ENCODE measurements at regions not wholly inside any gene's neighbourhood (a gene's known extent, or its start where the extent isn't known, plus 50 kb on each side); places are given as distances from the start of the nearest gene placed in this dataset.
A peak's percentile ranks its signal among the peaks of the same experiment; 100 is the strongest.
"Not testable (repeated sequence)": the region's sequence is repeated elsewhere in the genome, so short reads cannot be mapped to it uniquely, and the experiment has no call there.

DNA sequence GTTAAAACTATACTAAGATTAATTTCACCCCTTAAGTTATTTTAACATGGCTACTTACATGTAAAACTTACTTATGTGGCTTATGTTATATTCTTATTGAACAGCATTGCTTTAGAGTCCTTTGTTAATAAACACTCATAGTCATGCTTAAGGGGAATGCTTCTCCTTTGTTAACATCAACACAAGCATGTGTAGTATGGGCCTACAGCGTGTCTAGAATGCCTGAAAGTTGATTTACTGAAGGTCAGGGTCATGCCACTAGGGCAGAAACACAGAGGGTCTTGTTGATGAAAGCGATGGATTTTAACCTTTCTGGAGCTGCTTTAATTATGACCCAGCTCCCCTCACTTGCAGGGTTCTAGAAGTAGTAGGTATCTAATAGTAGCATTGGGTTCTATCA is 159.8 kb upstream of the DLX2 start:
- no peak for DNase-seq

DNA sequence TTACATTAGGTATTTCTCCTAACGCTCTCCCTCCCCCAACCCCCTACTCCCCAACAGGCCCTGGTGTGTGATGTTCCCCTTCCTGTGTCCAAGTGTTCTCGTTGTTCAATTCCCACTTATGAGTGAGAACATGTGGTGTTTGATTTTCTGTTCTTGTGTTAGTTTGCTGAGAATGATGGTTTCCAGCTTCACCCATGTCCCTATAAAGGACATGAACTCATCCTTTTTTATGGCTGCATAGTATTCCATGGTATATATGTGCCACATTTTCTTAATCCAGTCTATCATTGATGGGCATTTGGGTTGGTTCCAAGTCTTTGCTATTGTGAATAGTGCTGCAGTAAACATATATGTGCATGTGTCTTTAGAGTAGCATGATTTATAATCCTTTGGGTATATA is 162.1 kb upstream of the DLX2 start:
- DNase-seq: not testable (repeated sequence)

DNA sequence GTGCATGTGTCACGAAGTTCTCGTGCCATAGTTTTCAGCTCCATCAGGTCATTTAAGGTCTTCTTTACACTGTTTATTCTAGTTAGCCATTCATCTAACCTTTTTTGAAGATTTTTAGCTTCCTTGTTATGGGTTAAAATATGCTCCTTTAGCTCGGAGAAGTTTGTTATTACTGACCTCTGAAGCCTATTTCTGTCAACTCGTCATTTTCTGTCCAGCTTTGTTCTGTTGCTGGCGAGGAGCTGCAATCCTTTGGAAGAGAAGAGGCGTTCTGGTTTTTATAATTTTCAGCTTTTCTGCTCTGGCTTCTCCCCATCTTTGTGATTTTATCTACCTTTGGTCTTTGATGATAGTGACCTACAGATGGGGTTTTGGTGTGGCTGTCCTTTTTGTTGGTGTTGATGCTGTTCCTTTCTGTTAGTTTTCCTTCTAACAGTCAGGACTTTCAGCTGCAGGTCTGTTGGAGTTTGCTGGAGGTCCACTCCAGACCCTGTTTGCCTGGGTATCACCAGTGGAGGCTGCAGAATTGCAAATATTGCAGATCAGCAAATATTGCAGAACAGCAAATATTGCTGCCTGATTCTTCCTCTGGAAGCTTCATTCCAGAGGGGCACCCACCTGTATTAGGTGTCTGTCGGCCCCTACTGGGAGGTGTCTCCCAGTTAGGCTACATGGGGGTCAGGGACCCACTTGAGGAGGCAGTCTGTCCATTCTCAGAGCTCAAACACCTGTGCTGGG is 157.7 kb upstream of the ITGA6 start:
- not testable (repeated sequence) for DNase-seq

DNA sequence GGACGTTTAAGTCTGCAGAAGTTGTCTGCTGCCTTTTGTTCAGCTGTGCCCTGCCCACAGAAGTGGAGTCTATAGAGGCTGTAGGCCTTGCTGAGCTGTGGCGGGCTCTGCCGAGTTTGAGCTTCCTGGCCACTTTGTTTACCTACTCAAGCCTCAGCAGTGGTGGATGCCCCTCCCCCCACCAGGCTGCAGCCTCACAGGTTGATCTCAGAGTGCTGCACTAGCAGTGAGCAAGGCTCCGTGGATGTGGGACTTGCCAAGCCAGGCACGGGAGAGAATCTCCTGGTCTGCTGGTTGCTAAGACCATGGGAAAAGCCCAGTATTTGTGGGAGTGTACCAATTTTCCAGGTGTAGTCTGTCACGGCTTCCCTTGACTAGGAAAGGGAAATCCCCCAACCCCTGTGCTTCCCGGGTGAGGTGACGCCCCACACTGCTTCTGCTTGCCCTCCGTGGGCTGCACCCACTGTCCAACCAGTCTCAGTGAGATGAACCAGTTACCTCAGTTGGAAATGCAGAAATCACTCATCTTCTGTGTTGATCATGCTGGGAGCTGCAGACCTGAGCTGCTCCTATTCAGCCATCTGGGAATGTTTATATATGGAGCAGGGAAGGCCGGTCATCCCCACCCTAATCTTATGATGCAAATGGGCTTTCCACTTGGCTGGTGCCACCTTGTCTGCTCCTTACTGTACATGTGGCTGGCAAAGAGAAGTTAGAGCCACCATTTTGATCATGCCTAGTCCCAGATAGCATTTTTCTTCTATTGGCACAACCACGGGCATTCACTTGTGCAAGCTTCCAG is 156.9 kb upstream of the ITGA6 start:
- no peak for DNase-seq

DNA sequence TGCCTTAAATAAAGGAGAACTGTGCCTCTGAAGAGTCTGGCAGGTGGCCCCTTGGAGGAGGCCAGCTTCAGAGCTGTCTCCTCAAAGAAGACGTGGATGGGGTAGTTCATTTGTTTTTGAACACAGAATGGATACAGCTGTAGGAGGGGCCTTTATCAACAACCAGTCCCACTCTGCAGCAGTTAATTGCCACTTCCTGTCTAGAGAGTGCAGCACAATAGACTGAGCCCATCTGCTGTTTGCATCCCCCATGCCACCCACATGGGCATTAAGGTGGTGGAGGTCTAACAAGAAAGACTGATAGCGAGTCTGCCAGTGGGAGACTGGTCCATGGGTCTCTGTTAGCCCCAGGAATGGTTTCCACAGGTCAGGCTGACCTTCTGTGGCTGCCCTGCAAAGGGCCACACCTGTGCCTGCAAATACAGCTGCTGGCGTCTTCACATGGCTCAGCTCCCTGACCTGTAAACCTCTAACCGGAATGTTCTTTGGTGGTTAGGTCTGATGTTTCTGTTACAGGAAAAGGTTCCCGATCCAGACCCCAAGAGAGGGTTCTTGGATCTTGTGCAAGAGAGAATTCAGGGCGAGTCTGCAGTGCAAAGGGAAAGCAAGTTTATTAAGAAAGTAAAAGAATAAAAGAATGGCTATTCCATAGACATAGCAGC is 153.3 kb upstream of the ITGA6 start:
- DNase-seq: no peak

DNA sequence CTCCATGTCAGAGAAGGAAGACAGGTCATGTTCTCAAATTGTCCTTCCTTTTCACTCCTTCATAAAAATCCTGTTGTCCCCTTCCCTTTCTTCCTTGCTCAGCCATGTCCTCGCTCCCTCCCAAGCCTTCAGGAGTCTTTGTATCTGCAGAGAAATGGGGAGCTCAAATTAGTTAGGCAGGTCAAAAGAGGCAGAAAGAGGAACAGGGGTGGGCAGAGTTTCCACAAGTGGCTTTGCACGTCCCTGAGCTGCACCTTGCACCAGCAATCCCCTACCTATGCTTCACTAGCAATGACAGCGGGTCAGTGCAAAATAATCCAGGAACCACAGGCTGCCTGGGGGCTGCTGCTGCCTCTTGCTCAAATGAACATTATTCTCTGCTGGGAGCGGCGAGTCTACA is 152.1 kb upstream of the ITGA6 start:
- DNase-seq: no peak

DNA sequence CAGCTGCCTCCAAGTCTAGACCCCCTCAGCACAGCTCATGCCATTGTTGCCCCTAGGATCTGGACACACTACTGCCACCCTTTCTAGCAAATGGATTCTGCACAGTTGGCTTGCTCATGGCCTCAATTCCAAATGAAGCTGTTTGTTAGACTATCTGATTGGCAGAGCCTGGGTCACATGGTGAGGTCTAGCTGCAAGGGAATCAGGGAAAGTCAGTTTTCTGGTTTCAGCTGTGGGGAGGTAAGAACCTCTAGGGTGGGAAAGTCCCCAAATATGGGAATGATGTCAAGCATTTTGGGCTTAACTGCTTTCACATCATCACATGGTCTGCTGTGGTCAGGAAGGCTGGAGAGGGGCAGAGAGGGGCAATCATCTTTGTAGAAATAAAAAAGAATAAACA is 150.4 kb upstream of the ITGA6 start:
- DNase-seq: no peak

DNA sequence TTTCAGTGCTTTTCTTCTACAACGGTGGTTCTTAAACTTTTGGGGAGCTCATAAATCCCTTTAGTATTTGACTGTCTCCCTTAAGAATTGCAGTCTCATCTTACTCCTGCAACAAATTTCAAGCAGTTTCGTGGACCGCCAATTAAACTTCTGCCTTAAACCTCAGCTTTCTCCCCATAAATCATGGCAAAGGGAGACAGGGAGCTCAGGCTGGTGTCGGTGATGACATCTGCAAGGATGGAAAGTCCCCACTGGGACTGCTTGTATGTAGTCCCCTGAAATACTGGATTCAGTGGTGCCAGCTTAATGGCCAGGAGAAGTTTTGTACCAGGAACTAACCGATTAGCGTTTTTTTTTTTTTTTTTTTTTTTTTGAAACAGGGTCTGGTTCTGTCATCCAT is 148.7 kb upstream of the ITGA6 start:
- DNase-seq: no peak

DNA sequence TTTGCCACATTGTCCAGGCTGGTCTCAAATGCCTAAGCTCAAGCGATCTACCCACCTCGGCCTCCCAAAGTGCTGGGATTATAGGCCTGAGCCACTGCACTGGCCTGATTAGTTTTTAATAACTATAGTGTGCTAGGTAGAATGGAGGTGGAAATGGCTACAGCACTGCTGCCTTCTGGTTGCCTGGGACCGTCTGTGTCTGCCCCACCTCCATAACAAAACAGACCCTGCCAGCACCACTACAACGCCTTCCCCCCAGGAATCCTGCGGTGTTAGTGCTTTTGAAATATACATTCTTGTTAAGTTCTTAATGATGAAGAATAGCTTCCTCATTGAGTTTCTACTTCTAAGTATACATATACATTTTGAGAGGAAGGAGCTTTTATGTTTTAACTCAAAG is 148.2 kb upstream of the ITGA6 start:
- no peak for DNase-seq

DNA sequence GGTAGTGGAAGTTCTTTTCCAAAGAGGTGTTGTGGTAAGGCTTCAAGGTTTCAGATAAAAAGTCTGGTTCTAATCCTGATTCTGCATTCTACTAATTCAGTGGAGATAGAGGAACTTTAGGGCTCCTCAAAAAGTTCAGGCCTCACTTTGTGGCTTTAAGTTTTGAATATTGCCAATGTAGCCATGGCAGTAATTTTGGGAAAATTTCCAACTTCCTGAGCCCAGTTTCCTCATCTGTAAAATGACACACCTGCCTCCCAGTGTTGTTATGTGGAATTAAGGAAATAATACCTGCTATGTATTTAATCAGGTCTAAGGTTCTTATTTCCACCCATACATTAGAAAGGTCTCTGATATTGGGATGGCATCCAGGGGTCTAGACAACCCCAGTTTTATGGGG is 147.6 kb upstream of the ITGA6 start:
- no peak for DNase-seq

DNA sequence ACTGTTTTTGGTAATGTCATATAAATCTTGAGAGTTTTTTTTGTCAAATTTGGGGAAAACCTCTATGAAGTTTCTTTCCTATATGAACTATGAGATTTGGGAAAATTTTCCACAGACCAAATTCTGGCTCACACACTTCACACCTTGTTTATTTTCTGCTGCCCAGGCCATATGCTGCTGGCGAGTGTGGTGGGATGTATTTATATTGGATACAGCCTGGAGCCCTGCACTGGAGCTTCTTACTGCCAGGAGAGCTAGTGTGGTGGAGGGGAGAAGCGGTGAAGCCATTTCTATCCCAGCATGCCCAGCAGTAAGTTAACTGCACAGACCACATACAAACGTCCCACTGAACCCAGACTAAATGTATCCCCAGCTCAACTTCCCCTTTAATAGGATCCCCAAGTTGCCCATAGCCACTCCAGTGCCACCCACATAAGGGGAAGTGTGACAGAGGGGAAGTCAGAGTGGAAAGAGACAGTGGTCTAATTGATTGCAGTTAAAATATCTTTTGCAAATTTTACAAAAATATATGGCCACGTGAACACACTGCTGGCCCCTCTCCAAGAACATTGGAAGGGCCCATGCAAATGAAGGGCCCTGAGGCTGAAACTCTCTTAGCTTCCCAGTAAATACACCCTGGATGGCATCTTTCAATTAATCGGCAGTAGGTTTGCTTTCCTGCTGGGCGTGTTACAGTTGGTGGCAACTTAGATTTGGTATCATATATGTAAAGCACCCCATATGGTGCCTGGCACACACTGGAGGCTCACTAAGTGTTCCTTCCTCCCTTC is 146.6 kb upstream of the ITGA6 start:
- DNase-seq: no peak

DNA sequence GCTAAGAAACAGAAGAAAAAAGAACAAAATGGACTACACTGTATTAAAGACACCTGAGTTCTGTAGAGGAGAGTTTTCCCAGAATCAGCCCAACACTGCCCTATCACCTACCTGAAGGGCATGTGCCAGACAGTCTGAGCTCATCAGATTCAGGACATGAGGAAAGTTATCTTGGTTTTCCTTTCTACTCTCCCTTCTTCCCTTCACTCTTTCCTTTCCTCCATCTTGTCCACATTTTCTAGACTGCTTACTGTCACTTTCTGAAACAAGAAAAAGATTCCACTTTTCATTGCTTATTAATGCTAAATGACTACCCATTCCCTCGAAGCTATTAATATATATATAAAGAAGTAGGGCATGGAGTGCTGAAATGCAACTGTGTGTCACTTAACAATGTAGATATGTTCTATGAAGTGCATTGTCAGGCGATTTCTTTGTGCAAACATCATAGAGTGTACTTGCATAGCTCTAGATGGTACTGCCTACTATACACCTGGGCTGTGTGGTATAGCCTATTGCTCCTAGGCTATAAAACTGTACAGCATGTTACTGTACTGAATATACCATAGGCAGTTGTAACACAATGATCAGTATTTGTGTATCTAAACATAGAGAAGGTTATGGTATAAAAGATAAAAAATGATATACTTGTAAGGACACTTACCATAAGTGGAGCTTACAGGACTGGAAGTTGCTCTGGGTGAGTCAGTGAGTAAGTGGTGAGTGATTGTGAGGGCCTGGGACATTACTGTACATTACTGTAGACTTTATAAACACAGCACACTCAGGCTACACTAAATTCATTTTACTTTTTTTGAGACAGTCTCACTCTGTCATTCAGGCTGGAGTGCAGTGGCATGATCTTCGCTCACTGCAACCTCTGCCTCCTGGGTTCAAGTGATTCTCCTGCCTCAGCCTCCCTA is 145.5 kb upstream of the ITGA6 start:
- DNase-seq: no peak

DNA sequence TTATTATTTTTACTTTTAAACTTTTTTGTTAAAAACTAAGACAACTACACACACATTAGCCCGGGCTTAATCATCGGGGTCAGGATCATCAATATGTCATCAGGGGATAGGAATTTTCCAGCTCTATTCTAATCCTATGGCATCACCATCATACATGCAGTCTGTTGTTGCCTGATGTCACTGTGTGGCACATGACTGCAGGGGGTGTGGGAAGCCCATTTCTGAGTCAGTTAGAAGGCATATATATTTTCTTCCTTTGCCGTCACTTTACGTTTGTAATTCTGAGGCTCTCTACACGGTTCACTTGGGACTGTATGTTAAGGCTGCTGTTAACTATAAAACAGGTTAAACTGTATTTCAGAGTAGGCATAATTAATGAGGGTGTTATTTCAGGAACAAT is 144.4 kb upstream of the ITGA6 start:
- DNase-seq: no peak

DNA sequence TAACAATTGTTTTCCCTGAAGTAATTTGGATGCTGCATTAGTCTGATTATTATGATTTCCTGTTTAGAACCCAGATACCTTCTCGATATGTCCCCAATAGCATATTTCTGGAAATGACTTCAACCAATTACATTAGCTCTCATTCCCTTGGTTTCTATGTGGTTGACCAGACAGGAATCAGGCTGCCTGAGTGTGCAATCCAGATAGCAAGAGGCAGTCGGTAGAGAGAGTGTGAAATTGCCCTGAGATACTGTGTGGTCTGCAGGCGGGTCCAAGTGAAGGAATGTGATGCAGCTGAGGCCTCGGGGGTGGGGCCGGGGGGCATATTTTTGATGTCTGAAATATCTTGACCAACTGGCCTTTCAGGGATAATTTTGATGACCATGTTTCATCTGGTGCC is 143.9 kb upstream of the ITGA6 start:
- no peak for DNase-seq

DNA sequence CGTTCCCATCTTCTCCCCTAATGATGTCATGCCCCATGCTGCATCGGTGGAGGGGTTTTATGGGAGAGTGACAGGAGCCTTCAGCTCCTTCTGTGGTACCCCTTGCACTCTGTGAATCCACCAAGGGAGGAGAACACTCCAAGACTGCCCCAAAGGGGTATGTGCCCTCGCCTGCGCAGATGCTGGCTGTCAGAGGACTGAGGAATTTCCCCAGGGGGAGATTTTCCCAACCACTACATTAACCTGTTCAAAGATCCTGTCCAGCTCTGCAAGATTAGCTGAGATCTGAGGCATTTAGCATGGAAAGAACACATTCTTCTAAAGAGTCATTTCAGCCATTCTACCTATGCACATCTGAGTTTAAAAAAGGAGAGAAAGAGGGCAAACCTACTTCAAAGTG is 143.2 kb upstream of the ITGA6 start:
- no peak for DNase-seq

DNA sequence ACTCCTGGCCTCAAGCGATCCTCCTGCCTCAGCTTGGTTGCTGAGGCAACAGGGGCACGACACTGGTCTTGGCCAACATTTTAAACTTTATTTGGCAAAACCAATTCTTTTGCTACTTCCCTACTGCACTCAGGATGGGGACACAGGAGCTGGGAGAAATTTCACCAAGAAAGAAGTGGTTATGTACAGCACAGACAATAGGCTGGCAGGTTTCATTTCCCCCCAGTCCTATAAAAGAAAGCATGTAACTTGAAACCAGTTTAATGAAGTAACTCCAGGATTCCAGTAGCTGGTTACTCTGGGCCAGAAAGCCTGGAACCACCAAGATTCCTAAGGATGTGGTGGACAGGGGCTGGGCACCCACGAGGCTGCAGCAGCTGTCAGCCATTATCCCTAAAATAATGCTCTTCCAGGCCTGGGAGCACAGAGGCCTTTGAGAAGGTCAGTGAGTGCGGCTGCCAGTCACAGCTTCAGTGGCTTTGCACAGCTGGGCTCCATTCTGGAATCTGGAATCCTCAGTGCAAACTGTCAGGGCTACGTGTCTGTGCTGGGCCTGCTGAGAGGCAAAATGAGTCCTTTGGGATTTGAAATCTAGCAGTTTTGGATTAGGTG is 142.3 kb upstream of the ITGA6 start:
- DNase-seq: no peak

DNA sequence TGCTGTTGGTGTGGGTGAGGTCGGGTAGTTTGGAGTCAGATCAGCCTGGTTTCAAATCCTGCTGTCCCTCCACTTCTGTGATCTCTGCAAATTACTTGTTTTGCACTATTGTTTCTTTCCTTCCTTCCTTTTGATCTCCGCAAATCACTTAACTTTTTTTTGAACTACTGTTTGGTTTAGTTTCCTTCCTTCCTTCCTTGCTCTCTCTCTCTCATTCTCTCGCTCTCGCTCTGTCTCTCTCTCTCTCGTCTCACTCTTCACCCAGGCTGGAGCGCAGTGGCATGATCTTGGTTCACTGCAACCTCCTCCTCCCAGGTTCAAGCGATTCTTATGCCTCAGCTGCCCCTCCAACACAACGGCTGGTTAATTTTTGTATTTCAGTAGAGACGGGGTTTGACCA is 141.6 kb upstream of the ITGA6 start:
- no peak for DNase-seq

DNA sequence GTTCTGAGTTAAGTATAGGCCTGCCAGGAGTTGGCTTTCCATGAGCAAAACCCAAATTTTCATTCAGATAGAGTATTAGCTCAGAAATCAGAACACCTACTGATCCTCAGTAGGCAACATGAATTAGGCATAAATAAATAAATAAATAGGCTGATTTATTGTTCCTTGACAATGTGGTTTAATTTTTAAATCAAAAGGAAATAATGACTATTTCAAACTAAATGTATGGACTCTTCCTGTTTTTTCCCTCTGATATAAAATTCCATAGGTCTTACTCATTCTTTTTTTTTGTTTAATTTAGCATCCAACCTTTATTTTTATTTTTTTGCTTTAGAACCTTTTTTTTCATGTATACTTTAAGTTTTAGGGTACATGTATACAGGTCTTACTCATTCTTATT is 140.2 kb upstream of the ITGA6 start:
- DNase-seq: no peak

DNA sequence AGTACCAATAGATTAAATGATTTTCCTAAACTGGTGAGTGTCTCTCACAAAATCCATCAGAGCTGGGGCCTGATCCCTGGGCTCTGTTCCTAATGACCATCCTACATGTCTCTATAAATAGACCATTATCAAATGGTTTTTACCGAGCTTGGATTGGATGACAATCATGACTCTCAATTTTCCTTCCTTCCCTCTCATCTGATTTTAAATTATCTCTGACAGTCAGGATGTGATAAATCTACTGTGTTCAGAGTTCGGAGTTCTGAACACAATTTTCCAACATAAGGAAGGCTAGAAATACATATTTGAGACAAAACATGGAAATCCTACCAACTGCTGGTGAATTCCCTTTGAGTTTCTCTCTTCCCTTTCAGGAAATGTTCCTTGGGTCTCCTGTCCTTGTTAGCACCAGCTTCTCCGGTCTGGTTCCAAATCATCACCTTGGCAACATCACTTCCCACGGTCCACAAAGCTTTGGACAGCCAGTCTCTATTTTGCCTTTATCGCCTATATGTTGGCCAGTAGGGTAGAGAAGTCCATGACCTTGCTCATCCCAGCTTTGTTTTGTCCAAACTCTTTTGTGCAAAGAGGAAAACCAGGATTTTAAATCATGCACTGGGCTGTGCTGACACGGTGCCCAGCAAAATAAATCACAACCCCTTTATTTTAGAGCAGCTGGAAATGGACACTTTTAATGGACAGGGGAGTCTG is 139.6 kb upstream of the ITGA6 start:
- DNase-seq: no peak

DNA sequence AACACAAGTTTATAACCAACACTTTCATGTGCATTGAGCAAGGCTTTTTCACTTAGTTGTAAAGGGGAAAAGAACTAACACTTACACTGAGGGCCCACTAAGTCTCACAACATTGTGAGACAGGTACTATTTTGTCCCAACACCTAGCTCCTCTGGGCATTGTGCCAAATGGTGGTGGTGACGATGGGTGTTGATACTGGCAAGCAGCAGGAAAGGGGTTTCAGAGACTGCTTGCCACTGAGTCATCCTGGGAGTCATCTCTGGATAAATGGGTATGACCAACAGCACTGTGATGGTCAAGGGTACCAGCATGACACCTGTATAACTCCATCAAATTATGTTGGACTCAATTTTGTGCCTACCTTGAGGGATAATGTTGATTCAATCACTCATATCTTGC is 138.8 kb upstream of the ITGA6 start:
- peak; percentile 29 for DNase-seq

DNA sequence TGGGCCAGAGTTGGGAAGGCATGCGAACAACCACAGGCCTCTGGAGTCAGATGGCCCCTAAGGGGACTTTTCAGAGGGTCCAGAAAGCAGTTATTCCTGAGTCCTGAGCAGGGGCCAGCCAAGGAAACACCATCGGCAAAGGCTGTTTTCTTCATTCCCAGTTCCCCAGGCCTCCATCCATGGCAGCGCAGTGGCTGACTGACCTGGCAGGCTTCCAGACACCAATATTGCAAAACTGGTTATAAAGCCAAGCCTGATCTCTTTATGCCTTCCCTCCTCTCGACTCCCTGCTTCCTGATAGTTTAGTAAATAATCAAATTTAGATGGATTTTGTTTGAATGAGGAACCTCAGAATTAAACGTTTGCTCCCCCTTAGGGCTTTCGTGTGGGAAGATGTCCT is 133.4 kb upstream of the ITGA6 start:
- DNase-seq: no peak
